SK-N-DZ (cell line): ENCODE measurements at regions not wholly inside any gene's neighbourhood (a gene's known extent, or its start where the extent isn't known, plus 50 kb on each side); places are given as distances from the start of the nearest gene placed in this dataset.

Experiments used
- DNase-seq: peaks from one replicate; pipeline ENCODE4 v3.0.0-alpha.2; 2015; ENCODE audit warnings: low spot score

DNA sequence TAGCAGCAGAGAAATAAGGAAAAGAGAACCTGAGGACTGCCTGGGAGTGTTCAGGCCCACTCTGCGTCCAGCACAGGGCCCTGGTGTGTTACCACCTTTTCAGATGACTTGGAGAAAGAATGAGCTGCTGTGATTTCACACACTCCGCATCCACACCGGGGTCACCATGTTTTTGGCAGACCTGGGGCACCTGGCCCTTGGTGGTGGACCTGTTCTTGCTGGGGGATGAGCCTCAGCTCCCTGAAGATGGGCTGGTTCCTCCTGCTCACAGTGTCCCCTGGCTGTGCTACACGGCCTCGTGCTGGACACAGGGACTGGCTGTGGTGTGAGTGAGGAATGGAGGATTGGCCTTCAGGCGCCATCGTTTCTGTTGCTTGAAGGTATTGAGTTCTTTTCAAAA, 1381.4 kb downstream of the TBC1D22A start:
- DNase-seq, result no peak

DNA sequence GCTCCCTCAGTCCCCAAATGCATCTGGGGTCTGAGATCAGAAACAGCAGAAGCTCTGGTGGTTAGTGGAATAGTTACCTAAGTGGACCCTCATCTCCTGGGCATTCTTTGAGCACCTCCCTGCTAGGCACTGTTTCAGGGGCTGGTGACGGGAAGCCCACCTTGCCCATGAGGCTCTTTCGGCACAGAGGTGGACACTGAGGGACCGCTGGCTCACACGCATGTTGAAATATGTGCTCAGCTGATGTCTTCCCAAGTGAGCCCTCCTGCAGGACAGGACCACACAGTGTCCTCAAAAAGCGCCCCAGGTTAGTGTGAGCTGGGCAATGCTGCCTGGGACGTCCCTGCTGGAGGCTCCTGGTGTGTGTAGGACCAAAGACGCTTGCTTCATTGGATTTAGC, 1379.9 kb downstream of the TBC1D22A start:
- no peak for DNase-seq

- no peak for DNase-seq
Measured at GRCh38 chr22:48141301-48141700, 1378.9 kb downstream of the TBC1D22A start.

DNA sequence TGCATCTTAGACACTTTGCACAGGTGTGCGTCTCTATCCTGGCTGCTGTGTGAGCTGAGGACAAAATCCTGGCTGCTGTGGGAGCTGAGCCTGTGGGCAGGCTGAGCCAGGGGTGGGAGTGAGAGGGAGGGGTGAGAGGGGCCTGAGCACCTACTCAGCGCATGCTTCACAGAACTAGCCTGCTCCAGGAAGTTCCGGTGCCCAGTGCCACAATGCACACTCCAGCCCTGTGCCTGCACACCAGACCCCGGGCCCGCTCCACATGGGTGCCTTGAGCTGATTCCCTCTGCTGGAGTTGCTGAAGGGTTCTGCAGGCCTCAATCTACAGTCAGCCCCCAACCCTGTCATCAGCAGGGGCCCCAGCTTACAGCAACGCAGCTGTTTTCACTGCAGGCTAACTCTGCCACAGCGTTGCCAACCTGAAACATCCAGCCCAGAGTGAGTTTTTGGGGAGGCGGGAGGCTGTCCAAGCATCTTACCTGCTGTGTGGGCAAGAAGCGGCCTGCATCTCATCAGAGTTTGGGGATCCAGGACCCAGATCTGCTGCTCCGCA, 1377.9 kb downstream of the TBC1D22A start:
- DNase-seq, result no peak

- DNase-seq, result no peak
Measured at GRCh38 chr22:48139776-48140175, 1377.3 kb downstream of the TBC1D22A start.

DNA sequence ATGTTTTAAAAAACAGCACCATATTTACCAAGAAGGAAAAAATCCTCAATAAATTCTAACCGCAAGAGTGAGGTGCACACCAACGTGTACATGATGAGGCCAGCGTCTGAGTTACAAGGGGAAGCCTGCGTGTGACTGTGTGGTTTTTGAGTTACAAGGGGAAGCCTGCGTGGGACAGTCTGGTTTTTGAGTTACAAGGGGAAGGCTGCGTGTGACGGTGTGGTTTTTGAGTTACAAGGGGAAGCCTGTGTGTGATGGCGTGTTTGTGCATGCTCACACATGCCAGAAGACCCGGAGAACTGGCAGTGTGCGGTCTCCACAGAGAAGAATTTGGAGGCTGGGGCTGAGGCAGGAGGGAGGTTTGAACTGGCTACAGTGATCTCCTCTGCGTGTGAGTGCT, 1376.4 kb downstream of the TBC1D22A start:
- DNase-seq, result no peak

DNA sequence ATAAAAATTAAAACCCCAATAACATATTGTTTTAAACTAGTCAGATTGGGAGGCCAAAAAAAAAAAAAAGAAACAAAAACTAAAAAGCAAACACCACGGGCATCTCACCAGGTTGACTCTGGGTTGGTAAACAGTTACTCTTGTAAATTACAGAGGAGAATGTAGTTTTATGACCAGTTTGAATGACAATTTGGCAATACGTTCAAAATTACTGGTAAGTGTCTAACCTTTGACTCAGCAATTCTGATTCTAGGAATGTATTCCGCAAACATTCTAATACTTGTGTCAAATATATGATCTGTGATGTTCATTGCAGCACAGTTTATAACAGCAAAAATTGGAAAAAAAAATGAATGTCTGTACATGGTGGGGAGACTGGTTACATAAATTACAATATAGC, 1376.0 kb downstream of the TBC1D22A start:
- DNase-seq, result no peak

DNA sequence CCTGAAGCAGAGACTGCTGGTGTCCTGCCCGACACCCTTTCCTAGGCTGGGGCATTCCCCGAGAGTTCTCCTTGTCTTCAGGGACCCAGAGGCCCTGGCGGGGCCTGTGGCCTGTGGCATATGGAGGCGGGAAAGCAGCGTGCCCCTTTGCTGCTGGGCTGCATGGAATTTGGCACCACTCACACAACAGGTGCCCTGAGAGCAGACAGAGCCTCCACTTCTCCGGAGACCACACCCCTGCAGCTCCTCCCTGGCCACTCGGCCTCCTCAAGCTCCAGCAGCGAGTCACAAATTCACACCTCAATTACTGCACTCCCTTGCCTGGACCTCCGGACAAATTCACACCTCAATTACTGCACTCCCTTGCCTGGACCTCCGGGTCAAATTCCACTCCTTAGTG, 1375.2 kb downstream of the TBC1D22A start:
- DNase-seq, result no peak

DNA sequence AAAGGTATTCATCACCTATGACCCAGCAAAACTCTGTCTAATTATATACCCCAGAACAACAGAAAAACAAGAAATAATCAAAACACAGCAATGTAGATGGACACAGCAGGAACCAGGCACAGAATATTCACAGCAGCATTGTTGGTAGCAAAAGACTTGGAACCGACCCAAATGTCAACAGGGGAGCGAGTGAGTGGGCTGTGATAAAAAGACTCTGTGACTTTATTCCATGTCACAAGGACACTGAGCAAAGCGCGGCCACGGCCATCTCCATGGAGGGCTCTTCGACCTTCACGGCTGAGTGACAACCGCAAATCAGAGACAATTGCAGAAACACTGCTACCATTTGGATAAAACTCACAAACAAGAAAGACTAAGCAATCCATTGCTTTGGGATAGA, 1373.1 kb downstream of the TBC1D22A start:
- no peak for DNase-seq

GRCh38 chr22:48125416-48125815, 1363.0 kb downstream of the TBC1D22A start:
- DNase-seq, result no peak

- no peak for DNase-seq
Measured at GRCh38 chr22:48121984-48122383, 1359.5 kb downstream of the TBC1D22A start.

DNA sequence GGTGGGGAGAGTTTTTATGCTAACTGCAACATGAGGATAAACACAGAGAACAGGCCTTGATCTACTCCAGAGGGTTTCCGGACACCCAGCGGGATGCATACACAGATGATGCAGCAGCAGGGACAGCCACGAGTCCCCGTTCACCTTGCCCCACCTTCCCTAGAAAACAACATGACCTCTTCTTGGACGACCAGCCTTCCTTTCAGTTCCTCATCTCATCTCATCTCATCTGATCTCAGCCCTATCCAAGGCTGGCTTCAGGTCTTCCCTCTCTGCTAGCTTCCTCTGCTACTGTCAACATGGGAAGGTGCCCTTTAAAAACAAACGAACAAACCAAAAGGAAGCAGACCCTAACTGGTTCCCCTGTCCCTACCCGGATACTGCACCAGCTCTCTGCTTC, 1356.2 kb downstream of the TBC1D22A start:
- DNase-seq, result no peak

DNA sequence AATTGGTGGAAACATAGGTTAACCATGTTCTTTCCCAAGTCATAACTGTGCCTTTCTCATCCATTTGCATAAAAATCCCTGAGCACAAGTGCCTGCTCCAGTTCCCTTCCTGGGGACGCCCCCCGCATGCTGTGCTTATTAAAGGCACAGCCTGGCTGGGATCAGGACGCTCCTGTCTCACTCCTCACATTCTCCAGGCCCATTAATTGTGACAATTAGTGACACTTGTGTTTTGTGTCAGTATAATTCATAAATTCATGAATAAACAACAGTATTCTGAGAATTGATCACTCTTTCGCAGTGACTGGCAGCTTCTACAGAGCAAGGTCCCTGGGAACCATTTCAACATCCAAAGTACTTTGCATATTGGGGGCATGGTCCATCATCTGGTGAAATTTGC, 1354.4 kb downstream of the TBC1D22A start:
- DNase-seq, result no peak

DNA sequence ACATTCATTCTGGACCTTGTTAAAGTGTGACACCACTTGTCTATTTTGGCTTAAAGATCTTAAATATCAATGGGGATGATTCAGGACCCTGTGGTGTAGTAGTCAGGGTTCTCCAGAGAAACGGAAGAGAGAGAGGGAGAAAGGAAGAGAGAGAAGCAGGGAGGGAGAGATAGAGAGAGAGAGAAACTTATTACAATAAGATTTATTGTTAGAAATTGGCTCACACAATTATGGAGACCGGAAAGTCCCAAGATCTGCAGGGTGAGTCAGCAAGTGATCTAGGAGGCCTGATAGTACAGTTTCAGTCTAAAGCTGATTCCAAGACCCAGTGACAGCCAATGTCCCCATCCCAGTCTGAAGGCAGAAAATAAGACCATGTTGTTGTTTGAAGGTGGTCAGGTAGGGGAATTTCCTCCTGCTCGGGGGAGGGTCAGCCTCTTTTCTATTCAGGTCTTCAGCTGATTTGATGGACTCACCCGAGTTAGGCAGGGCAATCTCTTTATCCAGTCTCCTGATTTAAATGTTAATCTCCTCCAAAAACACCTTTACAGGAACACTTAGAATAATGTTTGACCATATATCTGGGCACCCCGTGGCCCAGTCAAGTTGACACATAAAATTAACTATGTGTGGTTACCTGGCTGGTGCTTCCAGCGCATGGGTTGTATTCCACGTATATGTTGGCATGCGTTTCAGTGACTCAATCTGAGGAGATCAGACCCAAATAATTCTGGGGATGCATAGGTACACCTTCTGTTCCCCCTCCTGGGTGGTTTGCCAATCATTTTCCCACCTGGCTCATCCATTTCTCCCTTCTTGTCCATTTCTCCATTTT, 1350.5 kb downstream of the TBC1D22A start:
- no peak for DNase-seq

GRCh38 chr22:48106715-48107259, 1344.3 kb downstream of the TBC1D22A start:
- DNase-seq, result no peak

DNA sequence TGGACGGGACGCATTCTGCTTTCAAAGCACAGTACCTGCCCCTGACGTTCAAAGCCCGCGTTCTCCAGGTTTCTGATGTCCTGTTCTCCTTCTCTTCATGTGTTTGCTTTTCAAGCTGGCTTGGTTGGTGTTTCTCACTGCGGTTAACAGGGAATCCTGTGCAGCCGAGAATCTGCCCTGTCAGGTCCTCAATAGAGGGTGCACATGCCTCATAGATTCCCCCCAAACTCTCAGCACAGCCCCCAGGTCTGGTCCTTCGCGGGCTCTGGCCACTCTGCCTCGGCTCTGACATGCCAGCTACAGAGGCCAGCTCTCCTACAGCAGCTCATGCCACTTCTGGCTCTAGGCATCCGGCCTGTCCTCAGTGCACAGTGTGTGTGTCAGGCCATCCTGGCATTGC, 1343.8 kb downstream of the TBC1D22A start:
- no peak for DNase-seq

- no peak for DNase-seq
Measured at GRCh38 chr22:48105259-48105658, 1342.8 kb downstream of the TBC1D22A start.

GRCh38 chr22:48104766-48105165, 1342.3 kb downstream of the TBC1D22A start:
- DNase-seq, result no peak

DNA sequence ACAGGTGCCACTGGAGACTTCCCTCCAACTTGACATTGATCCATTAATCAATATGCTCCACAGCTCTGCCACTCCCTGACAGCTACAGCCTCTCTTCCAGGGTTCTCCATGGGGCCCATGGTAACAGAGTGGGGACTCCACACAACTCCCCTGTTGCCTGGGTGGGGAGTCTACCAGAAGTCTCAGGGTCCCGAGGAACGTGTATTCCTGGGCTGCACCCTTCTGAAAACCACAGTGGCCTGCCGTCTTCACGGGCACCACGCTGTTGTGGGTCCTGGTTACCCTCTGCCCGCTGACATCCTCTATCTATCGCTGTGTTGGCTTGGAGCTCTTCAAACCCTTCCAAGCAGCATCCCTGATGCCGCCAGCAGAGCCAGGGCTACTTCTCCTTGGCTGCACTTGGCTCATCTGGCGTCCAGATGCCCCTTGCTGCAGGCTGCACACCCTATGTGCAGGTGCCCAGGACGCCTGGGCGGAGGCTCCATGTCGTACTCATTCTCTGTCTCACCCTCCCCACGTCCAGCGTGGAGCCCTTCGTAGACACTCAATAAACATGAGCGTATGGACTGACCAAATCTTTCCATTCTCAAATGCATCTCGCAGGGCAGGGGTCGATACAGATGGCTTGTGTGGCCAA, 1341.8 kb downstream of the TBC1D22A start:
- DNase-seq, result no peak

- no peak for DNase-seq
Measured at GRCh38 chr22:48103126-48103875, 1340.9 kb downstream of the TBC1D22A start.

GRCh38 chr22:48102581-48102980, 1340.1 kb downstream of the TBC1D22A start:
- no peak for DNase-seq

DNA sequence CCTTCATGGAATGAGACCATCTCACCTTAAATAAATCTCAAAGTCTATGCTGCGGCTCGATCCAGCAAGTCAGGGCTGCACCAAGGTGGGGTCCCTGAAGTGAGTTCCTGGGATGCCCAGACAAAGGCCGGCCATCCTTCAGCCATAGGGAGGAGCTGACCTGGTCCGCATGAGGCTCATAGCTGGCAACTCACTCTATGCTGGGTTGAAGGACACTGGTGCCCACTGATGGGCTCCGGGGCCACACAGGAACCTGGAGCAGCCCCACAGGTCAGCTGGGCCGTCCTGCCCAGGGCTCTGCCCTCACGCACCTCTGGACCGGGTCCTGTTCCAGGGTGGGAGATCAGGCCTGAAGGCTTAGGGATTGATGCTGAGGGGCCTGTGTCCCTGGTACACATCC, 1339.3 kb downstream of the TBC1D22A start:
- no peak for DNase-seq
